B cell (primary cell): ENCODE measurements at regions not wholly inside any gene's neighbourhood (a gene's known extent, or its start where the extent isn't known, plus 50 kb on each side); places are given as distances from the start of the nearest gene placed in this dataset.

ENCODE experiments used
- EZH2 ChIP-seq: IDR thresholded peaks from 2 replicates; pipeline ENCODE4 v1.6.1; 2012; ENCODE audit warnings: borderline replicate concordance, low read depth, mild to moderate bottlenecking, moderate library complexity, low read length; ENCODE audit not compliant: insufficient read depth, poor library complexity, severe bottlenecking
- TF ChIP-seq, protein P1 (sequence below): fragments of 200-600 bp; IDR thresholded peaks from one replicate; pipeline ENCODE4 v1.8.0; 2022; ENCODE audit warnings: antibody characterized with exemption, mild to moderate bottlenecking

DNA sequence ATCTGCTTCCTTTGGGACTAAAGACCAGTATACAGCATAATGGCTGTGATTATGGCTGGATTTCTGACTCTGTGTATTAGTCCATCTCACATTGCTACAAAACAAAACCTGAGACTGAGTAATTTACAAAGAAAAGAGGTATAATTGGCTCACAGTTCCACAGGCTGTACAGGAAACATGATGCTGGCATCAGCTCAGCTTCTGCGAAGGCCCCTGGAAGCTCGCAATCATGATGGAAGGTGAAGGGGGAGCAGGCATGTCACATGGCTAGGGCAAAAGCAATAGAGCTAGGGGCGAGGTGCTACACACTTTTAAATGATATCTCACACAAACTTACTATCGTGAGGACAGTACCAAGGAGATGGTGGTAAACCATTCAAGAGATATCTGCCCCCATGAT, 68.0 kb upstream of the GADL1 start:
- TF ChIP-seq, protein P1, sequence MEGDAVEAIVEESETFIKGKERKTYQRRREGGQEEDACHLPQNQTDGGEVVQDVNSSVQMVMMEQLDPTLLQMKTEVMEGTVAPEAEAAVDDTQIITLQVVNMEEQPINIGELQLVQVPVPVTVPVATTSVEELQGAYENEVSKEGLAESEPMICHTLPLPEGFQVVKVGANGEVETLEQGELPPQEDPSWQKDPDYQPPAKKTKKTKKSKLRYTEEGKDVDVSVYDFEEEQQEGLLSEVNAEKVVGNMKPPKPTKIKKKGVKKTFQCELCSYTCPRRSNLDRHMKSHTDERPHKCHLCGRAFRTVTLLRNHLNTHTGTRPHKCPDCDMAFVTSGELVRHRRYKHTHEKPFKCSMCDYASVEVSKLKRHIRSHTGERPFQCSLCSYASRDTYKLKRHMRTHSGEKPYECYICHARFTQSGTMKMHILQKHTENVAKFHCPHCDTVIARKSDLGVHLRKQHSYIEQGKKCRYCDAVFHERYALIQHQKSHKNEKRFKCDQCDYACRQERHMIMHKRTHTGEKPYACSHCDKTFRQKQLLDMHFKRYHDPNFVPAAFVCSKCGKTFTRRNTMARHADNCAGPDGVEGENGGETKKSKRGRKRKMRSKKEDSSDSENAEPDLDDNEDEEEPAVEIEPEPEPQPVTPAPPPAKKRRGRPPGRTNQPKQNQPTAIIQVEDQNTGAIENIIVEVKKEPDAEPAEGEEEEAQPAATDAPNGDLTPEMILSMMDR, result no peak
- no peak for TF ChIP-seq EZH2
